Fibroblast of lung (primary cell): ENCODE measurements at regions not wholly inside any gene's neighbourhood (a gene's known extent, or its start where the extent isn't known, plus 50 kb on each side); places are given as distances from the start of the nearest gene placed in this dataset.

Experiments used
- CTCF ChIP-seq, 2 donors: IDR thresholded peaks in 1 of 2; conservative IDR thresholded peaks in 1 of 2; 1 replicate in 1 of 2; 2 replicates in 1 of 2; pipeline ENCODE4 v1.5.1; 2011 to 2012; ENCODE audit warnings: low read length in 2 of 2, control low read depth in 1 of 2, inconsistent platforms in 1 of 2, low read depth in 1 of 2, mild to moderate bottlenecking in 1 of 2
- EZH2 ChIP-seq: IDR thresholded peaks from 2 replicates; pipeline ENCODE4 v1.5.1; 2012; ENCODE audit warnings: low read length, control low read depth, mild to moderate bottlenecking; ENCODE audit errors: missing control alignments

GRCh38 chr11:98871690-98872089, 149.1 kb upstream of the CNTN5 start:
- no peak for TF ChIP-seq CTCF (conservative IDR thresholded peaks at IDR 0.05 in 1 of 2, IDR thresholded peaks at IDR 0.05 in 1 of 2; ENCODE audit: low read depth in 1 of 2, low read length in 2 of 2)
- no peak for TF ChIP-seq EZH2
